Daoy (cell line): ENCODE measurements at regions not wholly inside any gene's neighbourhood (a gene's known extent, or its start where the extent isn't known, plus 50 kb on each side); places are given as distances from the start of the nearest gene placed in this dataset.

Experiments
- DNase-seq: peaks from one replicate; pipeline ENCODE4 v3.0.0-alpha.2; 2015; ENCODE audit warnings: low read depth

DNA sequence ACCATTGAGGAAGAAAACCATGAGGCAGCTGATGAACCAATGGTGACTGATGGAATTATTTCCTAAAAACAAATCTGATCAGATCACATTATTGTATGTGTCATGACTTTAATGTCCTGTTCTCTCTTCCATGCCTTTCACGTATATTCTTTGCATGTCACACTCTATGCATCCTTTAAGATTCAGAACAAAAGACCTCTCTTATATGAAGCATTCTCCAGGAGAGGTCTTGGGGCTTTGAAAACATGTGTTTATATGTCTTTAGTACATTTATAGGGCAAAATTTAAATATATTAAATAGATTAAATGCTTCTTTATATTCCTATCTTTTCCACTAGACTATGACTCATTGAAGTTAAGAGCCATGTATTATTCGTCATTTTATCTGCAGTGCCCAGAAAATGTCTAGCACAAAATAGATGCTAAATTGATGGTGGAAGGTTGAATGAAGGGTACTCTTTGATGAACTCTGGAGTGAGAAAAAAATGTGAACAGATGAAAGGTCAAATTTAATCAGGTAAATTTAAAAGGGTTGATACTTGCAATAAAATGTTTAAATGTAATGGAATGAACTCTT, 196.3 kb downstream of the PSAT1 start:
- no peak for DNase-seq

DNA sequence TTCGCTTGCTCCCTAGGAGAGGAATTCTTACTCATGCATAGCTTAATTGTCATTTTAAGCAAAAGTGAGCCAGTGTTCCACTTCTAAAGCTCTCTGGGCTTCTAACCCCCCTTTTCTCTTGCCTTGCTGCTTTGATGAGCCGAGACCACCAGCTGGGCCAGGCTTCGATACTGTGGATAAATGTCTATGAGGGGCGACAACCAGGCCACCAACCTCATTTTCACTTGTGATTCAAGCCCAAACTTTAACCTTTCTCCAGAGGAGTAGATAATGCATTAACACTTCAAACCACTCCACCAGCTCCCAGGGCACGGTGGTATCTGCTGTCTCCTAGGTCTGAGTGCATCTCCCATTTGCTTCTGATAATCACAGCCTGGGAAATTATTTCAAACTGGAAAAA, 205.6 kb downstream of the PSAT1 start:
- no peak for DNase-seq

DNA sequence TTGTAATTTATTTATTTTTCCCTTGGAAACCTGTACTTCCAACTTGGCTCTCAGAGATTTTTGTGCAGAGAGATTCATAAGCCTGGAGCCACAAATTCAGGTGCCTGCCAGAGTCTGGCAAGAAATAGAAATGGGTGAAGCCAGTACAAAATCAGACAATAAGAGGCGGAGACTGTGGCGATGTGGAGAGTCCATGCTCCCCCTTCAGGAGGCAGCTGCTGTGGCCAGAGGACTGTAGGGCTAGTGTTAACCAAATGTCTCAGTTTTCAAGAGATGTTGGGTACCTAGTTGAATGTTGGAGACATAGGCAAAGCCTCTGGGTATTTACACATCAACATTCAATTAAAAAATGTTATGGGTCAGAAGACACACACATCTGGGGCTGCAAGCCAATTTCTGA, 208.6 kb downstream of the PSAT1 start:
- DNase-seq, result no peak

GRCh38 chr9:78507037-78507436, 210.1 kb downstream of the PSAT1 start:
- no peak for DNase-seq

GRCh38 chr9:78510035-78510434, 213.1 kb downstream of the PSAT1 start:
- DNase-seq, result no peak

DNA sequence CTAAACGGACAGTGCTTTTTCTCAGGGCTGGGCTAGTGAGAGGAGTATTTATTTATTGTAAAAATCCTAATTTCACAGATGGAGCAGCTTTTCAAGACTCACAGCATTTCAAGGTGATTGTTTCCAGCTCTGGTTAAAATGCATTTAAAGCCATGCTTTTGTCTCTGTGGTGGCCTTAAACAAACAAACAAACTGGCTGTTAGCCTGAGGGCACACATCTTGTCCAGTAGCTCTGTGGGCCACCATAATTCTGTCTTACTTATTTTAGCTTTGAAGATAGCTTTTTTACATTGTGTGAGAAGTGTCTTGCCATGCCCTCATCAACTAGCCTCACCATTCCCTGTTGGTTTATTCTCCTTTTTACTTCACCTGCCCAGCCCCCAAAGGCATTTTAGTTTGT, 218.2 kb downstream of the PSAT1 start:
- DNase-seq, result no peak

- DNase-seq, result no peak
These were observed 222.9 kb downstream of the PSAT1 start for GRCh38 chr9:78519786-78520185.

GRCh38 chr9:78521680-78522079, 224.8 kb downstream of the PSAT1 start:
- DNase-seq, result no peak

DNA sequence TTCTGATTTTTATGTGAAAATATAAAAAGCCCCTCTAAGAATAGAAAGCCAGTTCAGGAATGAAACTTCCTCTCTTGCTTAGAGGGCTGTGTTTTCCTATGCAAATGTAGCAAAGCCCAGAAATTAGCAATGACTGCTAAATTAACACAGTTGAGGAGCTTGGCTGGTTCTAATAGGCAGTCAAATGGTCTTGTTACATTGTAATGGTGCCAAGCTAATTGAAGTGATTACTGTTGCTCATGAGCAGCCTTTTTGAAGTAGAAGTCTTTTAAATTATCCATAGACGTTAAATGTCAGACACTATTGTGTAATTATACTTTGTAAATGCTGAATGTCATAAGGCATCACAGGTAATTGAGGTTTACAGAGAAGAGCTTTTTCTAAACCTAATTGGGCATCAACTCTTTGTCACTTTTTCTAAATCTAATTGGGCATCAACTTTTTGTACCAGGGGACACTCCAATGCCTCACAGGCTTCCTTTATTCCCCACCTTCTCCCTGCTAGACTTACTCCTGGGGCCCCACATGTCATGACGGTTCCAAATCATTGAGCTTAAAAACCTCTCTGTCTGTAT, 229.1 kb downstream of the PSAT1 start:
- DNase-seq, result no peak

- no peak for DNase-seq
These were observed 236.6 kb downstream of the PSAT1 start for GRCh38 chr9:78533500-78533899.

- DNase-seq, result no peak
These were observed 242.3 kb downstream of the PSAT1 start for GRCh38 chr9:78539188-78539587.

- DNase-seq, result peak; percentile 53
These were observed 243.0 kb downstream of the PSAT1 start for GRCh38 chr9:78539904-78540303.

- no peak for DNase-seq
These were observed 245.0 kb downstream of the PSAT1 start for GRCh38 chr9:78541868-78542443.

DNA sequence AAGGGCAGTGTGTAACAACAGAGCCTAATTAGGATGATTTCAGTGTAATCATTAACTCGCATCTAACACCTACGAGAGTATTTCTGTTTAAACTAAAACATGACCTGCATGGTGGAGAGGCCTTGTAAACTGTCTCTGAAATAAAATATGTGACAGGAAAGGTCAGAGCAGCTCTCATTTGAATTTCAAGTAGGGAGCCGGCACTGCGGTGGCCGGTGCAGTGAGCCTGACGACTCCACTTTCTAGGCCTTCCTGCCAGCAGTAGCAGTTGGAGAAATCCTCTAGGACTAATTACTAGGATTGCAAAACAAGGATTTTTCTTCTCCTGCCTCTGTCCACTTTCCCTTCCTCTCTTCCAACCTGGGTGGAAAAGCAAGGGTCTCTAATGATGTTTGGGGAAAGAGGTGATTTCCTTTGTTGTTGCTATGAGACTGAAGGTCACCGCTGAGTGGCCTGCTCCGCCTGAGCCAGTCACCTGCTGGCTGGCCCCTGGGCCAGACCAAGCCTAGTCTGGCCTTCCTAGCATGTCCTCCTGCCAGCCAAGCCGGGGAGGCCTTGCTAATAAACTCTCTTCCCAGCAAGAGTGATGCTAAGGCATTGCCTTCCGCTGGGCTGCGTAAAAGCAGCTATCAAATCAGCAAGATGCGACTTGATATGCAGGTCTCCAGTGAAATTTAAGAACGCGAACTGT, 245.7 kb downstream of the PSAT1 start:
- no peak for DNase-seq

DNA sequence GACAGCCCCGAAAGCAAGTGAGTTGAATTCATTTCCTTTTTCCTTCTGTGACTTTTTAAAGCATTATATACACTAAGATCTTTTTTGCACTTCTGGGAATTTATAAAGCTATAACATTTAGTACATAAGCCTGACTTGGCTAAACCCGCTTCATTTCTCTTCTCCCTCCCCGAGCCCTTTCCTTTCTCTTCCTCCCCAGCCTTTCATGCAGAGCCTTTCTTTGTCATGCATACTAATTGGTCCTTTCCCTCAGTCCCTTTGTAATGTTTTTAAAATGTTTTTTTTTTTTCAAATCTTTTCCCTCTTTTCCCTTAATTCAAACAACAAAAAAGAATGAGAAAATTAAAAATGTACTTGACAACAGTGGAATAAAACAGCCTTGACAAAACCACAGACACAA, 246.4 kb downstream of the PSAT1 start:
- no peak for DNase-seq

DNA sequence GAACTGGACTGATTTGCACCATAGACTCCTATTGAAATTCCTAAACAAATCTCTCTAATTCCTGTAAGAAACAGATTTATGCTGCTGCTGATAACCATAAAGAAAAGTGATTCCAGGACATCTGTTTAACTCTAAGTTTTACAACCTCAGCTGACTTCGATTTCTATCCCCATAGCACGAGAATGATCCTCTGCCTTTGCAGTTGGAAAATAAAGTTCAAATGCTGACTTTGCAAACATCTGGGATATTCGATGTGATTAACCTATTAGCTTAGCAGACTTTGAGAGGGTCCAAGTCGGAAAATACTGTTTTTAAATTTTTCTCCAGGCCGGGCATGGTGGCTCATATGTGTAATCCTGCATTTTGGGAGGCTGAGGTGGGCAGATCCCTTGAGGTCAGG, 247.3 kb downstream of the PSAT1 start:
- DNase-seq, result no peak

- DNase-seq, result no peak
These were observed 250.9 kb downstream of the PSAT1 start for GRCh38 chr9:78547831-78548230.

- DNase-seq, result no peak
These were observed 251.7 kb downstream of the PSAT1 start for GRCh38 chr9:78548670-78549069.

DNA sequence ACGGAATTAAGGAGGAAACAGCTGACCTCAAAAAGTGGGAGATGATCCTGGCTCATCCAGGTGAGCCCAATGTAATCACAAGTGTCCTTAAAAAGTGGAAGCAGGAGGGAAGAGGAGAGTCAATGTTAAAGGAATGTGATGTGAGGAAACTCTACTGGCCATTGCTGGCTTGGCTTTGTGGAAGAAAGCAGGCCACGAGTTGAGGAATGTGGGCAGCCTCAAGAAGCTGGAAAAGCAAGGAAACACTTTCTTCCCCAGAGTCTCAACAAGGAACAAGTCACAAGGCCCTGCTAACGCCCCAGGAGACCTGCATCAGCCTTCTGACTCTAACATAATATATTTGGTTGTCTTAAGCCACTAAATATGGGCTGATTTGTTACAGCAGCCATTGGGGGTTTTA, 252.8 kb downstream of the PSAT1 start:
- DNase-seq, result no peak

DNA sequence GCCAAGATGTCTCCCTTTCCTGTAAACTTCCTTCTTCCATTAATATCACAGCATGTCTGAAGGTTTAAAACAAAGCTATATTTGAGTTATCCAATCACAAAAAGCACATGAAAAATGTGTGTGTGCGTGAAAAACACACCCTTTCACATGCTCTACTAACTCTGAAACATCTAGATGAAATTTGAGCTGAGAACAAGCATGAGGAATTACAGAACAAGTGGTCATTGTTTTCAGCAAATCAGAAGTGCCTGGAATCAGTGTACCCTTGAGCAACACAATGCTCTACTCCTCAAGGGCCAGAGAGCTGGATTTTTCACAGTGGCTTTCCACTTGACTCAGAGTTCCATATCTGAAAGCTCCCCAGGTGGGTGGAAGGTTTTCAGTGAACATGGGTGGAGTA, 255.9 kb downstream of the PSAT1 start:
- no peak for DNase-seq

DNA sequence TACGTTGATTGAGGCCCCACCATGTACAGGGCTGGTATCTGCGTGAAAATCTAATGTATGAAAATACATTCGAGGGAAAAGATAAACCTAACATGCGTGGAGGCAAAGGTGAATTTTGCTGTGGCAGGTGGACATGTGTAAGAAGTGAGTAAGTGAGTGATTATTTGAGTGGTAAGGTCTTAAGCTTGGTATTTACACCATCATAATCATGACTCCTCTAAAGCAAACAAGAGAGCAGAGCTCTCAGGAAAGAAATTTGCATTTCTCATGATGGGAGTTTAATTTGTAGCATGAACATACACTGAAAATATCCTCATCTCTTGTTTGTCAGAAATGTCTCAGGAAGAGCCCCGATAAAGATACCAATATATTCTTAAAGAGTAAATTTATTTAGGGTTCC, 260.6 kb downstream of the PSAT1 start:
- DNase-seq, result no peak

- peak; percentile 82 for DNase-seq
These were observed 262.5 kb downstream of the PSAT1 start for GRCh38 chr9:78559449-78559885.

- no peak for DNase-seq
These were observed 265.1 kb downstream of the PSAT1 start for GRCh38 chr9:78562021-78562420.
